CD4-positive, alpha-beta T cell treated with Interleukin-12 subunit alpha and Interleukin-12 subunit beta, for 1 hour (primary cell): ENCODE measurements at regions not wholly inside any gene's neighbourhood (a gene's known extent, or its start where the extent isn't known, plus 50 kb on each side); places are given as distances from the start of the nearest gene placed in this dataset.

Experiments
- DNase-seq: peaks from one replicate; pipeline ENCODE4 v3.0.0-alpha.2; 2020

DNA sequence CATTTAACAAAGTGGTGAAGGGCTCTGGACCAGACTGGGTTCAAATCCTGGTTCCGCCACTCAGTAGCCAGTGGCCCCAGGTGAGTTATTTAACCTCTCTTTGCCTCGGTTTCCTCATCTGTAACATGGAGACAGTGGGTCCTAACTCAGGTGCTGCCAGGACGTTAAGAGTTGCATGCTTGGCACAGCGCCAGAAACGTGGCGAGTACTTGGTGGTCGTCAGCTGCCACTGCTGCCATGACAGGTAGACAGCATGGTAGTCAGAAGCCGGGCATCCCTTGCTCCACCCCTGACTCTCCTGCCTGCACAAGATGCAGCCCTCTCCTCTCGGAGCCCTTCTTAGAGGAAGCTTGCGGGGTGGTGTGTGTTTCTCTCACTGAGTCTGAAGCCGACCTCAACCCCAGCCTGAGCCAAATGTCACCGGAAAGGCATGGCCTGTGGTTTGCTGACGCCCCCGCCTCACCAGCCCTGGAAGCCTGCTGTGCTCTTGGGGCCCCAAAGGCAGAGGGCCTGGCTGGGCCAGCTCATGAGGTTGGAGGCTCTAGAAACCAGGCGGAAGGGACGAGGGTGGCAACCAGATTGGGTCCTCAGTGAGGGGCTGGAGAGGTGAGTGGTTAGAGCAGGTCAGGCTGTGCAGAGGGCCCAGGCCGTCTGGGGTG is 160.8 kb upstream of the TLE3 start:
- DNase-seq, result peak; percentile 52

DNA sequence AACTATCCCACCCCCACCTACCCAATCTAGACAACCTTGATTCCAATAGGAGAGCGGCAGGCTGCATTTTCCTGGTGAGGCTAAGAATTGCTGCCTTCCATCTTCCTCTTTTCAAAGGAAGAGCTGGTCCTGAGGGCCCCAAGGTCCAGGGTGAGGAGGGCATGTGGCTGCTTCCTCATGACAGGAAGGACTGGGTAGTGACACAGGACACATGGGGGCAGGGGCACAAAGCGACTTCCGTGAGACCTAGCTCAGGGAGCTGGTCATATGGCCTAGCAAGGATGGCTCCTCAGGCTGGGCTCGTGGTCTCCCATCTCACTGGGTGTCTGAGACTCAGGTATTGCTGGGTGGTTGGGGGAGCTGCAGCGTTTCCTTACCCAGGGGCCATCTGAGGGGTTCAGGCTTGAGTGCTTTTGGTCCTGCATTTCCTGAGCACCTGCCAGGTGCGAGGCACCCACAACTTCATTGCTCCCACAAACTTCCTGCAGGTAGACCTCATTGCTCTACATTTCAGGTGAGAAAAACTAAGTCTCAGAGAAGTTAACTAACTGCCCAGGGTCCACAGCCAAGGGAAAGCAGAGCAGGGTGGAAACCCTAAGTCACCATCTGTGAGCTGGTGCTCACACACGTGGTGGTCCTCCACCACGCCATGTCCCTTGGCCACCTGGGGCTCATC is 160.0 kb upstream of the TLE3 start:
- no peak for DNase-seq

- DNase-seq, result no peak
Observed at GRCh38 chr15:70257047-70257446, 159.3 kb upstream of the TLE3 start.

GRCh38 chr15:70254311-70254869 is 156.7 kb upstream of the TLE3 start:
- DNase-seq, result no peak

GRCh38 chr15:70253461-70254156 is 155.9 kb upstream of the TLE3 start:
- no peak for DNase-seq

DNA sequence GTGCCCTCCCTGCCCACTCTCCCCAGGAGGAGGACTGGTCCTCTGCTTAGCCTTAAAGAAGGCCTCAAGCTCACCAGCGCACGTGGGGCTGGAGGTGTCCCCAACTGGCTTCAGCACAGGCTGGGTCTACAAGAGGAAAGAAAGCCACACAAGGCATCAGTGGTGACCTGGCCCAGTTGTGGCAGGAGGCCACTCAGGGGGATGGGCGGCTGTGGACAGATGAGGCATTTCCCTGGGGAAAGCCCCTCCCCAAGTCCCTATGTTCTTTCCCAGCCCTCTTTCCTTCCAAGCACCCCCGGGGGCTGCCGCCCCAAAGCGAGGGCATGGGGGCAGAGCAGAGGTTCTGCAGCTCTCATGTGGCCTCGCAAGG is 155.2 kb upstream of the TLE3 start:
- no peak for DNase-seq

DNA sequence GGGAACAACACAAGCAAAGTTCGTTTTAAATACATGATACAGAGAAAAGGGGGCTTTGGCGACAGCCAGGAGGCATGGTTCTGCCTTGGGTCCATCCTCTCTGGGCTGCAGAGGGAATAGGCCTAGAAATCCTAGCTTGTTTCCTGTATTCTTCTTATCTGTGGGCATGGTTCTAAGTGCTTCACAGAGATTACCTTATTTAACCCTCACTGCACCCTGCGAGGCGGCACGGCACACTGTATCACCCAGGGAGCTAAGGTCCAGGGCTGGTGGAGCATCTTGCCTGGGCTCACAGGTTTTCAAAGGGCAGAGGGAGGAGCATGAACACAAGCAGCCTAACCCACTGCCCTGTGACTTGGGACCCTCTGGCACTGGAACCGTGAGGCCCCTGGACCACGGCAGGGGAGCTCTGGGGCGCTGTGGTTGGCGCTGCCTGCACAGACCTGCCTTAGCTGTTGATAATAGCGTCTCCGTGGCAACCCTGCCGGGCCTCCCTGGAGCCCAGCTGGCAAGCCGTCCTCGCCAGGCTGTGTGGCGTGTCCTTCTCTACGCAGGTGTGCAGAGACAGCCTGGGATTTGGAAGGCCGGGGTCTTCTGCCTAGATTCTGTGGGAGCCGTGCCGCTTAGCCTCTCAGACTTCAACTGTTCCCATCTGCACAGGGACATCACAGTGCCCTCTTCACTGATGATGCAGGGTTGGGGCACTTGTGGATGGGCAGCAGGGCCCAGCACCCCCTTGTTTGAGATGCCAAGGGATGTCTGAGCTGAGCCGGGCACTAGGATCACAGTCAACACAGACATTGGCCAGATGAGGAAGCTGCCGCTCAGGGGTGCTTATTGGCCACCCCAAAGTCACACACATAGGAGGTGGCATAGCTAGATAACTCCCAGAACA is 154.6 kb upstream of the TLE3 start:
- DNase-seq, result no peak

GRCh38 chr15:70251246-70251990 is 153.7 kb upstream of the TLE3 start:
- DNase-seq, result no peak

DNA sequence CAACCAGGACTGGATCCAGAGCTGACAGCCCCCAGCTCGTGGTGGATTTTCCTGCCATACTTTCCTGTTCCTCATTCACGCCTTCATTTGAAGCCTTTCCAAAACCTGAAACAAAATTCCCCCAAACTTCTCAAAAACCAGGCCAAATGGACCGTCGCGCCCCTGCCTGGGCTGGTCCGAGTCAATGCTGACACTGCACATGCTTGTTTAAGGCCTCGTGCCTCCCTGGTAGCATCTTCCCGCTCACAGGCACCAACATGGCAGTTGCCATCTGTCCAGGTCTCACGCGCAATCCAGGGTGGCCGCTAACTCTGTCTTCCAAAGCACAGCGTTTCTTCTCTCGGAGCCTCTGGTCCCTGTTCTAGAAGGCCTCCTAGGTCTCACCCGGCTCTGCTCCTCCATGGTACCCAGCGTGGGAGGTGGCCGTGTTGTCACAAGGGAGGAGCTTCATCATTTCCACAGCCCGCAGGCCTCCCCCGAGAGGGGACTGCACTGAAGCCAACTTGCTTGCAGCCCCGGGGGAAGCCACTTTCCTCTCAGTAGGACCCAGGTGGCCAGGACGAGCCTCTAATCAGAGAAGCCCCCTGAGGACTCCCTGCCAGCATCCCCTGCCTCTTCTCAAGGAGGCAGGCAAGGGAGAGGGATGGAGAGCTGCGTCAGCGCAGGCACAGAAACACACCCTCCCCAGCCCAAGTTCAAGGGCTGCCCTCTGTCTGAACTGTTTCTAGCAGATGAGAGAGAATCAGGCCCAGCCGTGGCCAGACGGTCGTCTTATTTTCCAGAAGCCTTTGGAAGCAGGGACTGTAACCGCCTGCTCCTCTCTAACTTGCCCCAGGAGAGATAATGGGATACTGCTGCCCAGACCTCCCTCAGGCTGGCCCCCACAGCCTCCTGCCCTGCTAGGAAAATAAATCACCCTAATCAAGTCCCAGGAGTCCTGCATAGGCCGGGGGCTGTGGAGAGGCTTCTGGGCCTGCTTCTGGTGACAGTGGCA is 152.8 kb upstream of the TLE3 start:
- no peak for DNase-seq

DNA sequence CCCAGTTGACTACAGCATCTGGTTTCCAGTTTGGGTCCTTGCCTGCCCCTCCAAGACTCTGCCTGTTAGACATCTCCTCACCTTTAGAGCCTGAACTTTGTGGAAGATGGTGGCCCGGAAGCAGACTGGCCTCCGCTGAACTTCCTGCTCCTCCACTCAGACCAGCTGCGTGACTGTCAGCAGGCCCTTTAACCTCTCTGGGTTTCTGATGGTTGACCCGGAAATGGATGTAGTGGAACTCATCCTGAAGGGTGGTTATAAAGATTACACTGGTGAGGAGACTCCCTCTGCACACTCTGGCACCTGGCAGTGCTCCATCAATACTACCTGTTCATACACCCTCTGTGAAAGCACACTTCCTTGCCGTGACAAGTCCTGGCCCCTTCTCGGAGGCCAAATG is 151.9 kb upstream of the TLE3 start:
- DNase-seq, result no peak

DNA sequence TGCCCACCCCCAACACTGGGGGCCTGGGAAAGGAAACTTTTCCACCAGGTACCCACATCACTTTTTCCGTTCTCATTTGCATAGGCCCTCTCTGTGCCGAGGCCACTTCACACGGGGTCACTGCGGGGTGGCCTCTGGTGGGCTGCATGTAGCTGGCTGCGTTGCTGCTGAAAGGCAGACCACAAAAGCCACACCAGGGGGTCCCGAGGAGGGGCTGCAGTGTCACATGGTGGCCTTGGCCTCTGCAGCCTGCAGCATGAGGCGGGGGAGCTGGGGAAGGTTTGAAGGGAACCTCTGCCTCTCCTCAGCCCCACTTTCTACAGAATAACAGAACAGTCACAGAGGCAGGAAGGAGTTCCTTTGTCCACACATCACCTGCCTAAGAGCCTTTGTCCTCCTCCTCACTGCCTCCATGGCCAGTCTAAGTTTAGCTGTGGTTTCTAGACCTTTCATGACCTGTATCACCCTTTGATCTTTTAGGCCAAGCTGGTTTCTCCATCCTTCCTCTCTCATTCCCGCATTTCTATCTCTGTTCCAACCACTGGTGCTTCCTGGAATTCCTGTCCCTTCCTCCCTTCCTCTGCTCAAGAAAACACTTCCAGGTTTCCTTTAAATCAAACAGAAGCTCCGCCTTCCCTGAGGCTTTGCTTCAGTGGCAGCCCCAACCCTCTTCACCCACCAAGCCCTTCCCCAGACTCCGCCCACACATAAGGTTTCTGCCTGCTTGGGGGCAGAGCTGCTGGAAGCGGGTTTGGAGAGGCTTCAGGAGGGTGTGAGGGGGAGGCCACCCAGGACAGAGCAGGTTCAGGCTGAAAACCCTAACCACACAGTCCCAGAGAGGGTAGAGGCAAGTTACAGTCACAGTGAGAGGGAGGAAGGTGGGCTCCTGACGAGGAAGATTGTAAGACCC is 150.7 kb upstream of the TLE3 start:
- DNase-seq, result no peak

- no peak for DNase-seq
Observed at GRCh38 chr15:70247281-70247680, 149.6 kb upstream of the TLE3 start.

DNA sequence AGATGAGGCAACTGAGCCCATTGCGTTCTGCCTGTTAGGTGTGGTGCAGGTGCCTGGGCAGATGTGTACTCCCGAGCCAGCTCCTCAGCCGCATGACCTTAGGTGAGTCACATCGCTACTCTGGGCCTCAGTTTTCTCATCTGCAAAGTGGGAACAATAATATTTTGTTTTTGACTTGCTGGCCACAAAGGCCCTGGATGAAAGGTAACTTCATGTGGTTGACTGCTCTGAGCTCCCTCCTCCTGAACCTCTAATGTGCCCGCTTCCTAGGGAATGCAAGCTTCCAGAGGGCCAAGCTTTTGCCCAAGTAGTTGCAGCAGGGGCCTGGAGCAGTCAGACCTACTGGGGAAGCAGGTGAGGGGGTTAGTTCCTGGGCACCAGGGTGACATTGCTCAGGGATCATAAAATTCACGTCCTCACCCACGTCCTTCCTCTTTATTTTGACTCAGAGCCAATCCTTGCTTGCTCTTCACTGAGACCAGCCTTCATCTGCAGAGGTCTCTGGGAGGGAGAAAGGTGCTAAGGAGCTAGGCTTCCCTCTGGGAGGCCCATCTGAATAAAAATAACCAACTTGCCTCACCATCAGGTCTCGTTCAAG is 149.0 kb upstream of the TLE3 start:
- DNase-seq, result no peak

DNA sequence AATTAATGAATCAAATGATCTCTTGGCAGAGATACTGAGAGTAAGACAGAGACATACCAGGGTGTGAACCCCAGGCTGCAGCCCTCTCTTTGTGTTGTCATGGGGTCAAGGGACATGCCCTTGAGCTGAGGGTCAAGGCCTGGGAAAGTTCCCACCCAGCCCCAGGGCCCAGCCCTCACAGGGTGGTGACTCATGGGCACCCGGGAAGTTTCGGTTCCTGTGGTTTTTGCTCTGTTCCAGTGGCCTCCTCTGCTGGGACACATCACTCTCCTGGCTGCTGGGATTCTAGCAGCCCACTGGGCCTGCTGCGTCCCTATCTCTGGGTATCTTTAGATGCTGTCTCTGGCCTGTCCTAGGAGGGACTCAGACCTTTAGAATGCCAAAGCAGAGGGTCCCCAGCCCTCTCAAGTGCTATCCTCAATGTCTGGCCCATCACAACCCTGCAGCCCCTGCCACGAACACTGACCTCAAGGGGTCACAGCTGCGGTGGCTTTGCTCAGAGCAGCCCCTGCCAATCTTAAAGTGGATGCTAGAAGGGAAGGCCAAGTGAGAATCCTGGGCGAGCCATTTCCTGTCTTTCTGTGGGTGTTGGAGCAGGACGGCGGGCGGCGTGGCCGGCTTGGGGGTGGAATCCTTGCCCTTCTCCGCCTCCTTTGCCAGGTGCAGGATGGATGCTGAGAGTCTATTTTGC is 148.4 kb upstream of the TLE3 start:
- peak; percentile 16 for DNase-seq

GRCh38 chr15:70244978-70245542 is 147.3 kb upstream of the TLE3 start:
- DNase-seq, result no peak

DNA sequence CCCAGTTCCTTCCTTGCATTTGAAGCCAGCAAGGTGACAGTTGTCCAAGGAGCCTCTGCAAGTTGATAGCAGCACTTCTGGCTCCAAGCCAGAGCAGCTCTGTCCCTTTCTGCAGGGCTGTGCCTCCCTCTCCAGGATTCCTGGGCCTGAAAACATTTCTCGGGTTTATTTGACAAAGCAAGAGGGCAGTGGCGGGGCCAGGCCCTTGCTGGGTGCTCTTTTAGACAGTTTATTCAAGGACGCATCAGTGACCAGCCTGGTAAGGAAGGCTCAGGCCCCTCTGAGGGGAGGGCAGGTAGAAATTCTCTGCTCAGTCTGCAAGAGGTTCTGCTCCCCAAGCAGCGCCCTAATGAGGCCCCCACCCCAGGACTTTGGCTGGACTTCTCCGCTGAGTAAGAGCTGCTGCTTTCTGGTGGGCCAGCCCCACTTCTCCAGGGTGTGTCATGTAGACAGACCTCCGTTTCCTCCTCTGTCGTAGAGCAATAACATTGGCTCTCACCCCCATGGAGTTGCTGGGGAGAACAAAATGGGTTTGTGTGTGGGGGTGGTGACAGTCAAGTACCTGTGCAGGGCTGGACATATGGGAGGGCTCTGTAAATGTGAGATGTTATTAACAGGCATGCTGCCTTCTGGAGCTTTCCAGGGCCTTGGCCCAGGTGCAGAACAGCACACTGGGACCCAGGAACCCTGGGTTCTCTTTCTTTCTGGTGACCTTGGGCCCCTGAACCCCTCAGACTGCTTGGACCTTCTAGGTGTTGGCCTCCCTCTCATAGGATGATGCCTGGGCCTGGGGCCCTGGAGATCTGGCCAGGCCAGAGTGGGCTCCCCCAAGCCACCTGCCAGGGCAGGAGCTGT is 146.2 kb upstream of the TLE3 start:
- DNase-seq, result no peak

DNA sequence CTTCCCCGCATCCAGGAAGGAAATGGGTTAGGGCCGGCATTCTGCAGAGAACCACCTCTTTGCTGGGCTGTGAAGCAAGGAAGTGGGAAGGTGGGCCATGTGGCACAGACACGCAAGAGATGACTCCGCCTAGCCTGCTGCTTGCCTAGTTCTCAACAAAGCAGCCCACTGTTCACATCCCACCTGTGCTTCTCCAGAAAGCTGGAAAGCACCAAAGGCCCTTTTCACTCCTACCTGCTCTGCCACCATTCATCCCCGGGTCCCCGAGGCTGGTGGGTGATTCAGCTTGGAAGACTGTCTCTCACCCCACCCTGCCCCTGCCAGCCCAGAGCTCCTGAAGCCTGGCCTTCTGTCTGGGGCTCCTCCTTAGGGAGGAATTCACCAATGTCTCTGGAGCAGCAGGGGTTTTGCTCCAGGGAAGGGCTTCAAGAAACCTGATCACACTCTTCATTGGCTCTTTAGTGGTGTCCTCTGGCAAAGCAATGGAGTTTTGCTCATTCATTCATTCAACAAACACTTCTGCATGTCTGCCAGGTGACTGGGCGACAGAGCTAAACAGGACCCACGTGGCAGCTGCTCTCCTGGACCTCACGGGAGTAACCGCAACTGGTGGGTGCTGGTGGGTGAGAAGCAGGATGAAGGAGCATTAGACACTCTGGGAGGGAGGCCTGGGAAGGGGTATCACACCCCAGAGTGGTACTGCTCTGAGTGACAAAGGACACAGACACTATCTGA is 145.4 kb upstream of the TLE3 start:
- no peak for DNase-seq
